SK-N-SH (cell line): ENCODE measurements at regions not wholly inside any gene's neighbourhood (a gene's known extent, or its start where the extent isn't known, plus 50 kb on each side); places are given as distances from the start of the nearest gene placed in this dataset.

Experiments
- CTCF ChIA-PET: fragments of 300-600, 350-600 bp; formaldehyde crosslinking; extraction: SDS; loops from one replicate; lab custom pipeline; 2021; lab: Yijun Ruan, JAX
- POLR2A ChIA-PET: fragments of 350-600 bp; sonication (Branson Sonifier 250); formaldehyde crosslinking; extraction: SDS; loops from one replicate; lab custom pipeline; 2020; ENCODE audit warnings: antibody characterized with exemption, inconsistent platforms; lab: Yijun Ruan, JAX
- DNase-seq: peaks from one replicate; pipeline ENCODE4 v3.0.0; 2012
- H2AFZ ChIP-seq: fragments of 200-600 bp; sonication (generic); 2 replicates; pipeline ENCODE4 v1.8.1; 2016; ENCODE audit warnings: antibody characterized with exemption, mild to moderate bottlenecking, low read depth
- H3F3A ChIP-seq: fragments of 200-600 bp; sonication (generic); replicated peaks from 2 replicates; pipeline ENCODE3; 2016; ENCODE audit warnings: antibody characterized with exemption, mild to moderate bottlenecking; ENCODE audit not compliant: insufficient read depth
- H3K27ac ChIP-seq, 2 experiments: fragments of 200-500 bp in 1 of 2; fragments of 200-600 bp in 1 of 2; sonication (Bioruptor generic) in 1 of 2; sonication (generic), shearing (Covaris generic) in 1 of 2; 2 replicates each; pipeline versions ENCODE4 v1.5.1 to v1.6.1; 2014 to 2016; ENCODE audit warnings: low read depth in 2 of 2, inconsistent platforms in 1 of 2, low read length in 1 of 2, mild to moderate bottlenecking in 1 of 2, mixed read lengths in 1 of 2
- H3K27me3 ChIP-seq: fragments of 200-600 bp; sonication (generic), shearing (Covaris generic); 2 replicates; pipeline ENCODE4 v1.6.1; 2016; ENCODE audit warnings: mixed run types; ENCODE audit not compliant: insufficient read depth
- H3K36me3 ChIP-seq, 2 experiments: fragments of 200-500 bp in 1 of 2; fragments of 200-600 bp in 1 of 2; sonication (Bioruptor generic) in 1 of 2; sonication (generic) in 1 of 2; replicated peaks in 1 of 2; 2 replicates each; pipeline versions ENCODE3 to v1.5.1; 2014 to 2016; ENCODE audit warnings: low read length in 1 of 2, mild to moderate bottlenecking in 1 of 2; ENCODE audit not compliant: insufficient read depth in 2 of 2, control insufficient read depth in 1 of 2
- H3K4me1 ChIP-seq, 2 experiments: fragments of 200-500 bp in 1 of 2; fragments of 200-600 bp in 1 of 2; sonication (Bioruptor generic) in 1 of 2; sonication (generic), shearing (Covaris generic) in 1 of 2; 2 replicates each; pipeline versions ENCODE4 v1.5.1 to v1.6.1; 2014 to 2016; ENCODE audit warnings: low read depth in 1 of 2, low read length in 1 of 2, mixed run types in 1 of 2; ENCODE audit not compliant: insufficient read depth in 2 of 2, control insufficient read depth in 1 of 2
- H3K4me2 ChIP-seq: fragments of 200-600 bp; sonication (generic), shearing (Covaris generic); 2 replicates; pipeline ENCODE4 v1.6.1; 2017; ENCODE audit warnings: mixed run types
- H3K4me3 ChIP-seq, 2 experiments: fragments of 200-500 bp in 1 of 2; fragments of 200-600 bp in 1 of 2; sonication (Bioruptor generic) in 1 of 2; sonication (generic), shearing (Covaris generic) in 1 of 2; 2 replicates each; pipeline versions ENCODE4 v1.5.1 to v1.8.1; 2014 to 2016; ENCODE audit warnings: low read depth in 2 of 2, inconsistent platforms in 1 of 2, low read length in 1 of 2, mild to moderate bottlenecking in 1 of 2, mixed read lengths in 1 of 2, moderate library complexity in 1 of 2
- H3K79me2 ChIP-seq: fragments of 200-600 bp; sonication (generic); 2 replicates; pipeline ENCODE4 v1.8.1; 2017; ENCODE audit warnings: mild to moderate bottlenecking; ENCODE audit not compliant: insufficient read depth
- H3K9ac ChIP-seq: fragments of 200-600 bp; sonication (generic); 2 replicates; pipeline ENCODE4 v1.6.1; 2017; ENCODE audit warnings: mixed run types
- H3K9me2 ChIP-seq: fragments of 200-600 bp; sonication (generic); 2 replicates; pipeline ENCODE4 v1.6.1; 2017; ENCODE audit warnings: mixed run types
- H3K9me3 ChIP-seq: fragments of 200-600 bp; sonication (generic); 2 replicates; pipeline ENCODE4 v1.6.1; 2017; ENCODE audit warnings: mixed run types, mild to moderate bottlenecking, moderate library complexity
- H4K20me1 ChIP-seq: fragments of 200-600 bp; sonication (generic); 2 replicates; pipeline ENCODE4 v1.6.1; 2017; ENCODE audit warnings: mild to moderate bottlenecking, mixed run types; ENCODE audit not compliant: insufficient read depth
- EP300 ChIP-seq, 2 experiments: IDR thresholded peaks; 2 replicates each; pipeline versions ENCODE4 v1.4.0 to v1.6.1; 2012; ENCODE audit warnings: borderline replicate concordance in 1 of 2, low read depth in 1 of 2, low read length in 1 of 2
- FOSL2 ChIP-seq: IDR thresholded peaks from 2 replicates; pipeline ENCODE4 v1.4.0; 2012; ENCODE audit warnings: low read depth, mild to moderate bottlenecking, moderate library complexity, borderline replicate concordance
- FOXM1 ChIP-seq: IDR thresholded peaks from 2 replicates; pipeline ENCODE4 v1.4.0; 2012; ENCODE audit warnings: low read depth, mild to moderate bottlenecking
- GABPA ChIP-seq: IDR thresholded peaks from 2 replicates; pipeline ENCODE4 v1.4.0; 2012; ENCODE audit warnings: low read depth, mild to moderate bottlenecking
- JUND ChIP-seq: IDR thresholded peaks from 2 replicates; pipeline ENCODE4 v1.4.0; 2012
- MEF2A ChIP-seq: IDR thresholded peaks from 2 replicates; pipeline ENCODE4 v1.4.0; 2012; ENCODE audit warnings: low read depth, borderline replicate concordance
- MXI1 ChIP-seq: IDR thresholded peaks from 2 replicates; pipeline ENCODE4 v1.6.1; 2012; ENCODE audit warnings: mild to moderate bottlenecking, low read depth, low read length, improper control_type of control experiment
- NFIC ChIP-seq: IDR thresholded peaks from 2 replicates; pipeline ENCODE4 v1.4.0; 2012; ENCODE audit warnings: borderline replicate concordance
- NRF1 ChIP-seq: IDR thresholded peaks from 2 replicates; pipeline ENCODE4 v1.6.1; 2012; ENCODE audit warnings: low read depth, mild to moderate bottlenecking, low read length
- POLR2AphosphoS5 ChIP-seq: IDR thresholded peaks from 2 replicates; pipeline ENCODE4 v1.6.1; 2012; ENCODE audit warnings: low read depth, low read length
- RAD21 ChIP-seq: IDR thresholded peaks from 2 replicates; pipeline ENCODE4 v1.6.1; 2012; ENCODE audit warnings: mild to moderate bottlenecking, low read length
- RCOR1 ChIP-seq: fragments of 150-350 bp; IDR thresholded peaks from 2 replicates; pipeline ENCODE4 v1.6.1; 2017; ENCODE audit warnings: antibody characterized with exemption, low read length
- SIN3A ChIP-seq: IDR thresholded peaks from 2 replicates; pipeline ENCODE4 v1.6.1; 2012; ENCODE audit warnings: low read depth, mild to moderate bottlenecking, low read length, moderate library complexity, borderline replicate concordance
- TAF1 ChIP-seq: IDR thresholded peaks from 2 replicates; pipeline ENCODE4 v1.6.1; 2012; ENCODE audit warnings: low read depth, mild to moderate bottlenecking, low read length, moderate library complexity, borderline replicate concordance
- TCF12 ChIP-seq: IDR thresholded peaks from 2 replicates; pipeline ENCODE4 v1.4.0; 2012
- TEAD4 ChIP-seq: IDR thresholded peaks from 2 replicates; pipeline ENCODE4 v1.4.0; 2012; ENCODE audit warnings: mild to moderate bottlenecking, borderline replicate concordance; ENCODE audit not compliant: insufficient read depth
- WGBS: methylation state at CpG from one replicate; pipeline ENCODE4 v1.1.6; 2017; ENCODE audit warnings: low lambda C conversion rate; 5-methylcytosine and 5-hydroxymethylcytosine counted together
- TF ChIP-seq, protein P1 (sequence below): fragments of 150-350 bp; IDR thresholded peaks from 2 replicates; pipeline ENCODE4 v1.6.1; 2017; ENCODE audit warnings: antibody characterized with exemption, low read length, low read depth, borderline replicate concordance
- TF ChIP-seq, protein P2 (sequence below): IDR thresholded peaks from 2 replicates; pipeline ENCODE4 v1.4.0; 2012; ENCODE audit warnings: low read depth, borderline replicate concordance
- TF ChIP-seq, protein P3 (sequence below): IDR thresholded peaks from 2 replicates; pipeline ENCODE4; 2012
- TF ChIP-seq, protein P4 (sequence below): IDR thresholded peaks from 2 replicates; pipeline ENCODE4 v1.6.1; 2012; ENCODE audit warnings: mild to moderate bottlenecking, low read depth, low read length, moderate library complexity
- TF ChIP-seq, protein P5 (sequence below): fragments of 150-350 bp; IDR thresholded peaks from 2 replicates; pipeline ENCODE4 v1.6.1; 2016; ENCODE audit warnings: mild to moderate bottlenecking, low read depth, low read length

DNA sequence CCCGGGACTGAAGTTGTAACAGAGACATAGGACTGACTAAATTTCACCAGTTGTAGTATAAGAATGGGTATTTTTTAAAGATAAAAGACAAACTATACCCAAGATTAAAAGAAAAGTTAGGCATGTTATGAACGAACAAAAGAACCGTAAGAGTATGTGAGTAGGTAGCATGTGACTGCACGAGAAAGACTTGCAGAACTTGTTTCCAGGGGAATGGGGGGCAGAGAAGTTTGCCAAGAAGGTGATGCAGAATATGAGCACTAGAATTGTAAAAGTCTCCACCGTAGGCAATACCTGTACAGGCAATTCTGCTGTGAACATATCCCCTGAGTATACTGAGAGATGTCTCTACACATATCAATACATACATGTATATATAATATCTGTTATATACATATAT is 614.7 kb downstream of the PRELID2 start:
- Histone ChIP-seq H3F3A (no peaks in the 10 kb centered on the region), H3K36me3 (no peaks in the 10 kb centered on the region), H2AFZ (no peak overlapping the region), H3K79me2 (no peaks in the 10 kb centered on the region), H3K9ac (no peak overlapping the region), H3K4me3 (no peak overlapping the region), H3K4me1 (peaks cover 0 to 3% of the 10 kb centered on the region in 2 experiments; a peak in 2 of 4 replicates), H3K4me2 (no peak overlapping the region), H3K27ac (no peak overlapping the region), H3K9me2 (no peaks in the 10 kb centered on the region), H3K27me3 (no peaks in the 10 kb centered on the region), H3K9me3 (no peaks in the 10 kb centered on the region), H4K20me1 (no peaks in the 10 kb centered on the region)
- 78% methylated on average over 5 of the region's 5 CpGs for WGBS
- no peak for DNase-seq
- CTCF ChIA-PET: interaction anchor here (0.6 kb wide), 1 partner anchor 18 kb away, joined by 3 read pairs; no protein-coding TSS in a partner anchor
- POLR2A ChIA-PET: no interaction called here
- TF ChIP-seq NRF1 (no peak), NFIC (no peak), TAF1 (no peak), RCOR1 (no peak), EP300 (IDR thresholded peaks at IDR 0.05; ENCODE audit: borderline replicate concordance in 1 of 2, low read depth in 1 of 2, low read length in 1 of 2) (no peak), TEAD4 (no peak), TCF12 (no peak), JUND (no peak), FOSL2 (no peak), GABPA (no peak)
- TF ChIP-seq, protein P1, sequence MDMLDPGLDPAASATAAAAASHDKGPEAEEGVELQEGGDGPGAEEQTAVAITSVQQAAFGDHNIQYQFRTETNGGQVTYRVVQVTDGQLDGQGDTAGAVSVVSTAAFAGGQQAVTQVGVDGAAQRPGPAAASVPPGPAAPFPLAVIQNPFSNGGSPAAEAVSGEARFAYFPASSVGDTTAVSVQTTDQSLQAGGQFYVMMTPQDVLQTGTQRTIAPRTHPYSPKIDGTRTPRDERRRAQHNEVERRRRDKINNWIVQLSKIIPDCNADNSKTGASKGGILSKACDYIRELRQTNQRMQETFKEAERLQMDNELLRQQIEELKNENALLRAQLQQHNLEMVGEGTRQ: no peak

DNA sequence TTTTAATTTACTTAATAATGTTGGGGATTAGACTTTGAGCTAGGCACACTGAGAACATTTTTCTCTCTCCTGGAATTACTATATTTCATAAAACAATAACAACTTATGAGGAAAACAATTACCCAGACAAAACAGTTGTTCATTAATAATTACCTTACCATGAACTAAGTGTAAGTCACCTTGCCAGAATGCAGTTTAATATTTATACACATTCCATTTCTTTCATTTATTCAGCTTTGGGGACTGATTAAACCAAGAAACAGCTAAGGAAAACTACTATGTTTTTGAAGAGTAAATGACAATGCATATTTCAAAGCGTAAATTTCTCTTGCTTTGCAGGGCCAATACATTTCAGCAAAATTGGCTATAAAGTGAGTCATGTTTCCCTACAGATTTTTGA is 616.2 kb downstream of the PRELID2 start:
- WGBS: 46% methylated on average over 1 of the region's 1 CpG
- no peaks in the 10 kb centered on the region for H3K9me3 ChIP-seq
- H3K4me2 ChIP-seq: no peak overlapping the region
- H3K4me3 ChIP-seq: no peak overlapping the region
- POLR2A ChIA-PET: no interaction called here
- no peak overlapping the region for H2AFZ ChIP-seq
- H4K20me1 ChIP-seq: no peaks in the 10 kb centered on the region
- CTCF ChIA-PET: interaction anchor here (0.9 kb wide), 1 partner anchor 212 kb away, joined by 3 read pairs; no protein-coding TSS in a partner anchor
- H3K79me2 ChIP-seq: no peaks in the 10 kb centered on the region
- no peak overlapping the region for H3K9ac ChIP-seq
- H3K27ac ChIP-seq: no peak overlapping the region
- H3K27me3 ChIP-seq: no peaks in the 10 kb centered on the region
- H3K36me3 ChIP-seq: no peaks in the 10 kb centered on the region
- peaks cover 0 to 3% of the 10 kb centered on the region in 2 experiments; a peak in 2 of 4 replicates for H3K4me1 ChIP-seq
- H3K9me2 ChIP-seq: no peaks in the 10 kb centered on the region
- H3F3A ChIP-seq: no peaks in the 10 kb centered on the region
- DNase-seq: no peak
- no peak for TF ChIP-seq MXI1
- TF ChIP-seq NFIC: no peak
- TF ChIP-seq EP300 (IDR thresholded peaks at IDR 0.05; ENCODE audit: borderline replicate concordance in 1 of 2, low read depth in 1 of 2, low read length in 1 of 2): no peak
- TF ChIP-seq TEAD4: no peak
- no peak for TF ChIP-seq MEF2A
- TF ChIP-seq, protein P2, sequence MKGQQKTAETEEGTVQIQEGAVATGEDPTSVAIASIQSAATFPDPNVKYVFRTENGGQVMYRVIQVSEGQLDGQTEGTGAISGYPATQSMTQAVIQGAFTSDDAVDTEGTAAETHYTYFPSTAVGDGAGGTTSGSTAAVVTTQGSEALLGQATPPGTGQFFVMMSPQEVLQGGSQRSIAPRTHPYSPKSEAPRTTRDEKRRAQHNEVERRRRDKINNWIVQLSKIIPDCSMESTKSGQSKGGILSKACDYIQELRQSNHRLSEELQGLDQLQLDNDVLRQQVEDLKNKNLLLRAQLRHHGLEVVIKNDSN: no peak
- no peak for TF ChIP-seq TAF1
- TF ChIP-seq TCF12: no peak
- TF ChIP-seq RAD21: no peak
- TF ChIP-seq SIN3A: no peak
- TF ChIP-seq, protein P3, sequence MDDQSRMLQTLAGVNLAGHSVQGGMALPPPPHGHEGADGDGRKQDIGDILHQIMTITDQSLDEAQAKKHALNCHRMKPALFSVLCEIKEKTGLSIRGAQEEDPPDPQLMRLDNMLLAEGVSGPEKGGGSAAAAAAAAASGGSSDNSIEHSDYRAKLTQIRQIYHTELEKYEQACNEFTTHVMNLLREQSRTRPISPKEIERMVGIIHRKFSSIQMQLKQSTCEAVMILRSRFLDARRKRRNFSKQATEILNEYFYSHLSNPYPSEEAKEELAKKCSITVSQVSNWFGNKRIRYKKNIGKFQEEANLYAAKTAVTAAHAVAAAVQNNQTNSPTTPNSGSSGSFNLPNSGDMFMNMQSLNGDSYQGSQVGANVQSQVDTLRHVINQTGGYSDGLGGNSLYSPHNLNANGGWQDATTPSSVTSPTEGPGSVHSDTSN: no peak
- no peak for TF ChIP-seq FOXM1
- no peak for TF ChIP-seq POLR2AphosphoS5
- TF ChIP-seq, protein P4, sequence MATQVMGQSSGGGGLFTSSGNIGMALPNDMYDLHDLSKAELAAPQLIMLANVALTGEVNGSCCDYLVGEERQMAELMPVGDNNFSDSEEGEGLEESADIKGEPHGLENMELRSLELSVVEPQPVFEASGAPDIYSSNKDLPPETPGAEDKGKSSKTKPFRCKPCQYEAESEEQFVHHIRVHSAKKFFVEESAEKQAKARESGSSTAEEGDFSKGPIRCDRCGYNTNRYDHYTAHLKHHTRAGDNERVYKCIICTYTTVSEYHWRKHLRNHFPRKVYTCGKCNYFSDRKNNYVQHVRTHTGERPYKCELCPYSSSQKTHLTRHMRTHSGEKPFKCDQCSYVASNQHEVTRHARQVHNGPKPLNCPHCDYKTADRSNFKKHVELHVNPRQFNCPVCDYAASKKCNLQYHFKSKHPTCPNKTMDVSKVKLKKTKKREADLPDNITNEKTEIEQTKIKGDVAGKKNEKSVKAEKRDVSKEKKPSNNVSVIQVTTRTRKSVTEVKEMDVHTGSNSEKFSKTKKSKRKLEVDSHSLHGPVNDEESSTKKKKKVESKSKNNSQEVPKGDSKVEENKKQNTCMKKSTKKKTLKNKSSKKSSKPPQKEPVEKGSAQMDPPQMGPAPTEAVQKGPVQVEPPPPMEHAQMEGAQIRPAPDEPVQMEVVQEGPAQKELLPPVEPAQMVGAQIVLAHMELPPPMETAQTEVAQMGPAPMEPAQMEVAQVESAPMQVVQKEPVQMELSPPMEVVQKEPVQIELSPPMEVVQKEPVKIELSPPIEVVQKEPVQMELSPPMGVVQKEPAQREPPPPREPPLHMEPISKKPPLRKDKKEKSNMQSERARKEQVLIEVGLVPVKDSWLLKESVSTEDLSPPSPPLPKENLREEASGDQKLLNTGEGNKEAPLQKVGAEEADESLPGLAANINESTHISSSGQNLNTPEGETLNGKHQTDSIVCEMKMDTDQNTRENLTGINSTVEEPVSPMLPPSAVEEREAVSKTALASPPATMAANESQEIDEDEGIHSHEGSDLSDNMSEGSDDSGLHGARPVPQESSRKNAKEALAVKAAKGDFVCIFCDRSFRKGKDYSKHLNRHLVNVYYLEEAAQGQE: no peak
- TF ChIP-seq, protein P5, sequence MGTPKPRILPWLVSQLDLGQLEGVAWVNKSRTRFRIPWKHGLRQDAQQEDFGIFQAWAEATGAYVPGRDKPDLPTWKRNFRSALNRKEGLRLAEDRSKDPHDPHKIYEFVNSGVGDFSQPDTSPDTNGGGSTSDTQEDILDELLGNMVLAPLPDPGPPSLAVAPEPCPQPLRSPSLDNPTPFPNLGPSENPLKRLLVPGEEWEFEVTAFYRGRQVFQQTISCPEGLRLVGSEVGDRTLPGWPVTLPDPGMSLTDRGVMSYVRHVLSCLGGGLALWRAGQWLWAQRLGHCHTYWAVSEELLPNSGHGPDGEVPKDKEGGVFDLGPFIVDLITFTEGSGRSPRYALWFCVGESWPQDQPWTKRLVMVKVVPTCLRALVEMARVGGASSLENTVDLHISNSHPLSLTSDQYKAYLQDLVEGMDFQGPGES: no peak
